Esophagus squamous epithelium (tissue), 5 donors: ENCODE measurements at regions not wholly inside any gene's neighbourhood (a gene's known extent, or its start where the extent isn't known, plus 50 kb on each side); places are given as distances from the start of the nearest gene placed in this dataset.

Source experiments
- DNase-seq: peaks from one replicate; lab custom pipeline; 2025; lab: John Stamatoyannopoulos, UW
- H3K27ac ChIP-seq, 4 donors: fragments of 200-600 bp; sonication (generic); one replicate each; pipeline ENCODE4 v1.5.1; 2016 to 2019; ENCODE audit warnings: mild to moderate bottlenecking in 1 of 4
- H3K27me3 ChIP-seq, 4 donors: fragments of 200-600 bp; sonication (generic); 1 replicate in 3 of 4; 2 replicates in 1 of 4; pipeline versions ENCODE4 v1.5.1 to v1.6.0; 2017 to 2021; ENCODE audit warnings: antibody characterized with exemption in 1 of 4
- H3K36me3 ChIP-seq, 3 donors: fragments of 200-600 bp; sonication (generic); one replicate each; pipeline ENCODE4 v1.5.1; 2016 to 2019
- H3K4me1 ChIP-seq, 3 donors: fragments of 200-600 bp; sonication (generic); one replicate each; pipeline ENCODE4 v1.5.1; 2017 to 2019
- H3K4me3 ChIP-seq, 4 donors: fragments of 200-600 bp; sonication (generic); 1 replicate in 3 of 4; 2 replicates in 1 of 4; pipeline ENCODE4 v1.5.1; 2016 to 2019; ENCODE audit warnings: mild to moderate bottlenecking in 2 of 4, moderate library complexity in 1 of 4
- H3K9me3 ChIP-seq, 3 donors: fragments of 200-600 bp; sonication (generic); one replicate each; pipeline ENCODE4 v1.5.1; 2016 to 2019
- CTCF ChIP-seq, 6 experiments: fragments of 450-650 bp in 4 of 6; fragments of 200-600 bp in 2 of 6; sonication (generic) in 2 of 6; IDR thresholded peaks; one replicate each; pipeline ENCODE4 v1.5.1; 2016 to 2019; ENCODE audit warnings: antibody characterized with exemption in 6 of 6, mild to moderate bottlenecking in 4 of 6, moderate library complexity in 4 of 6
- POLR2A ChIP-seq, 4 donors: fragments of 450-650 bp; IDR thresholded peaks; one replicate each; pipeline ENCODE4 v1.6.1; 2017; ENCODE audit warnings: antibody characterized with exemption in 4 of 4, mild to moderate bottlenecking in 4 of 4, moderate library complexity in 3 of 4
- WGBS, 2 donors: methylation state at CpG; one replicate each; pipeline ENCODE4 v1.1.5; 2018; 5-methylcytosine and 5-hydroxymethylcytosine counted together
- intact Hi-C: fragments of 100-400 bp; cut with DNase I; formaldehyde crosslinking; loops from one replicate; pipeline ENCODE4 v1.15.0; 2022
- donor health status: DM: yes; HTN: yes; CAD: no.

- no peak overlapping the region for H3K27ac ChIP-seq
- DNase-seq, result no peak
- TF ChIP-seq CTCF (IDR thresholded peaks at IDR 0.05) (no peak), POLR2A (IDR thresholded peaks at IDR 0.05) (no peak)
- intact Hi-C loops, result no loop called here
- no peaks in the 10 kb centered on the region for H3K36me3 ChIP-seq
- no peaks in the 10 kb centered on the region for H3K4me1 ChIP-seq
- H3K4me3 ChIP-seq, result no peak overlapping the region
- peaks cover 0 to 20% (median 0%) of the 10 kb centered on the region in 3 donors for H3K9me3 ChIP-seq
- H3K27me3 ChIP-seq, result no peaks in the 10 kb centered on the region
These were observed 126.8 kb upstream of the RPL34 start for GRCh38 chr4:108493596-108493931.

GRCh38 chr4:108492816-108493595 lies 127.4 kb upstream of the RPL34 start:
- Histone ChIP-seq H3K9me3 (peaks cover 0 to 20% (median 0%) of the 10 kb centered on the region in 3 donors), H3K36me3 (no peaks in the 10 kb centered on the region), H3K4me1 (no peaks in the 10 kb centered on the region), H3K4me3 (no peak overlapping the region), H3K27ac (no peak overlapping the region), H3K27me3 (no peaks in the 10 kb centered on the region)
- no peak for DNase-seq
- TF ChIP-seq CTCF (IDR thresholded peaks at IDR 0.05), result peak in 1 of 6 experiments; percentile 48
- no peak for TF ChIP-seq POLR2A (IDR thresholded peaks at IDR 0.05)
- 45 to 100% methylated on average over 1 to 2 of the region's 4 CpGs for WGBS, 2 donors
- intact Hi-C loops, result no loop called here

GRCh38 chr4:108488865-108489264 lies 131.5 kb upstream of the RPL34 start:
- 20 to 50% methylated on average over 1 of the region's 1 CpG for WGBS, 2 donors
- no peaks in the 10 kb centered on the region for H3K36me3 ChIP-seq
- H3K4me3 ChIP-seq, result no peak overlapping the region
- H3K9me3 ChIP-seq, result peaks cover 0 to 16% (median 0%) of the 10 kb centered on the region in 3 donors
- DNase-seq, result no peak
- H3K4me1 ChIP-seq, result no peaks in the 10 kb centered on the region
- intact Hi-C loops, result no loop called here
- no peaks in the 10 kb centered on the region for H3K27me3 ChIP-seq
- H3K27ac ChIP-seq, result no peak overlapping the region
- no peak for TF ChIP-seq POLR2A (IDR thresholded peaks at IDR 0.05)
- TF ChIP-seq CTCF (IDR thresholded peaks at IDR 0.05), result no peak

- DNase-seq, result no peak
- no peaks in the 10 kb centered on the region for H3K4me1 ChIP-seq
- H3K9me3 ChIP-seq, result no peaks in the 10 kb centered on the region
- TF ChIP-seq POLR2A (IDR thresholded peaks at IDR 0.05) (no peak), CTCF (IDR thresholded peaks at IDR 0.05) (no peak)
- no peak overlapping the region for H3K4me3 ChIP-seq
- no peak overlapping the region for H3K27ac ChIP-seq
- no peaks in the 10 kb centered on the region for H3K36me3 ChIP-seq
- no peaks in the 10 kb centered on the region for H3K27me3 ChIP-seq
- intact Hi-C loops, result no loop called here
- 100% methylated on average over 1 of the region's 1 CpG for WGBS, 2 donors
These were observed 134.3 kb upstream of the RPL34 start for GRCh38 chr4:108486046-108486445.

GRCh38 chr4:108484187-108484586 lies 136.2 kb upstream of the RPL34 start:
- Histone ChIP-seq H3K36me3 (no peaks in the 10 kb centered on the region), H3K9me3 (no peaks in the 10 kb centered on the region), H3K4me3 (no peak overlapping the region), H3K27me3 (no peaks in the 10 kb centered on the region), H3K27ac (no peak overlapping the region), H3K4me1 (no peaks in the 10 kb centered on the region)
- DNase-seq, result no peak
- no peak for TF ChIP-seq POLR2A (IDR thresholded peaks at IDR 0.05)
- no peak for TF ChIP-seq CTCF (IDR thresholded peaks at IDR 0.05)
- 73 to 76% methylated on average over 1 of the region's 1 CpG for WGBS, 2 donors
- intact Hi-C loops, result no loop called here
